IMR-90 (cell line): ENCODE measurements at regions not wholly inside any gene's neighbourhood (a gene's known extent, or its start where the extent isn't known, plus 50 kb on each side); places are given as distances from the start of the nearest gene placed in this dataset.

ENCODE experiments used
- ATAC-seq: fragments of 200-7000 bp; cut with Tn5 transposase; 2 replicates; pipeline ENCODE4 v1.9.1; 2020; ENCODE audit warnings: low read depth, mild to moderate bottlenecking, moderate library complexity
- BruUV-seq: library from RNA; stranded (reverse); fragments of 400-500 nt; replicated peaks from 2 replicates; lab custom pipeline; 2021; lab: Mats Ljungman, UMichigan
- CTCF ChIA-PET: fragments of 300-600 bp; formaldehyde crosslinking; extraction: SDS; loops from one replicate; lab custom pipeline; 2021; ENCODE audit warnings: antibody characterized with exemption; lab: Yijun Ruan, JAX
- POLR2A ChIA-PET: fragments of 300-600 bp; sonication (Branson Sonifier 250); formaldehyde crosslinking; loops from one replicate; lab custom pipeline; 2022; ENCODE audit warnings: antibody characterized with exemption; ENCODE audit not compliant: unreplicated experiment; lab: Charles Lee
- DNase-seq: peaks from one replicate; pipeline ENCODE4 v3.0.0; 2013
- H2AFZ ChIP-seq: replicated peaks from 2 replicates; pipeline ENCODE3; 2013; ENCODE audit warnings: low read length, mild to moderate bottlenecking; ENCODE audit not compliant: poor library complexity
- H2AK5ac ChIP-seq: 2 replicates; pipeline ENCODE4 v1.6.1; 2013; ENCODE audit warnings: low read depth, low read length, inconsistent platforms
- H2AK9ac ChIP-seq: replicated peaks from 2 replicates; pipeline ENCODE3; 2013; ENCODE audit warnings: mild to moderate bottlenecking, low read depth, low read length, moderate library complexity; ENCODE audit not compliant: poor library complexity
- H2BK120ac ChIP-seq: 2 replicates; pipeline ENCODE4 v1.6.1; 2013; ENCODE audit warnings: low read depth, low read length, inconsistent platforms
- H2BK15ac ChIP-seq: 3 replicates; pipeline ENCODE4 v1.6.1; 2013; ENCODE audit warnings: low read depth, low read length, inconsistent platforms
- H2BK20ac ChIP-seq: 2 replicates; pipeline ENCODE4 v1.6.1; 2013; ENCODE audit warnings: low read depth, mild to moderate bottlenecking, inconsistent platforms, low read length, moderate library complexity
- H2BK5ac ChIP-seq: 2 replicates; pipeline ENCODE4 v1.6.1; 2013; ENCODE audit warnings: mild to moderate bottlenecking, low read depth, low read length, inconsistent platforms; ENCODE audit not compliant: poor library complexity, severe bottlenecking
- H3K14ac ChIP-seq: replicated peaks from 2 replicates; pipeline ENCODE4 v1.6.1; 2013; ENCODE audit warnings: low read depth, low read length, inconsistent platforms
- H3K18ac ChIP-seq: 2 replicates; pipeline ENCODE4 v1.6.1; 2013; ENCODE audit warnings: low read depth, low read length, control low read depth
- H3K23ac ChIP-seq: 2 replicates; pipeline ENCODE4 v1.6.1; 2013; ENCODE audit warnings: low read depth, low read length, inconsistent platforms
- H3K27ac ChIP-seq: 2 replicates; pipeline ENCODE4 v1.5.1; 2013; ENCODE audit warnings: mild to moderate bottlenecking, control low read depth, low read length; ENCODE audit not compliant: insufficient read depth
- H3K27me3 ChIP-seq: 2 replicates; pipeline ENCODE4 v1.6.1; 2013; ENCODE audit warnings: low read length; ENCODE audit not compliant: control insufficient read depth, insufficient read depth
- H3K36me3 ChIP-seq: 2 replicates; pipeline ENCODE4 v1.6.1; 2013; ENCODE audit warnings: low read length, mixed read lengths; ENCODE audit not compliant: control insufficient read depth, insufficient read depth
- H3K4ac ChIP-seq: 2 replicates; pipeline ENCODE4 v1.6.1; 2013; ENCODE audit warnings: low read depth, low read length, inconsistent platforms
- H3K4me1 ChIP-seq: 2 replicates; pipeline ENCODE4 v1.6.1; 2013; ENCODE audit warnings: low read length, mixed read lengths; ENCODE audit not compliant: control insufficient read depth, insufficient read depth
- H3K4me2 ChIP-seq: 2 replicates; pipeline ENCODE4 v1.6.1; 2013; ENCODE audit warnings: low read depth, mild to moderate bottlenecking, control low read depth, low read length, moderate library complexity
- H3K4me3 ChIP-seq: 2 replicates; pipeline ENCODE4 v1.5.1; 2013; ENCODE audit warnings: low read depth, mild to moderate bottlenecking, control low read depth, low read length, moderate library complexity; ENCODE audit not compliant: insufficient read depth
- H3K56ac ChIP-seq: 2 replicates; pipeline ENCODE4 v1.6.1; 2013; ENCODE audit warnings: low read length, inconsistent platforms; ENCODE audit not compliant: insufficient read depth; ENCODE audit errors: extremely low read depth
- H3K79me1 ChIP-seq, 2 experiments: 2 replicates each; pipeline ENCODE4 v1.6.1; 2013; ENCODE audit warnings: low read length in 2 of 2, inconsistent platforms in 1 of 2, low read depth in 1 of 2
- H3K9ac ChIP-seq: 2 replicates; pipeline ENCODE4 v1.6.1; 2013; ENCODE audit warnings: low read depth, low read length, control low read depth
- H3K9me1 ChIP-seq: 2 replicates; pipeline ENCODE4 v1.6.1; 2013; ENCODE audit warnings: low read length, inconsistent platforms; ENCODE audit not compliant: insufficient read depth
- H3K9me3 ChIP-seq: 2 replicates; pipeline ENCODE4 v1.6.1; 2013; ENCODE audit warnings: low read length; ENCODE audit not compliant: control insufficient read depth, insufficient read depth
- H4K20me1 ChIP-seq: 2 replicates; pipeline ENCODE4 v1.6.1; 2013; ENCODE audit warnings: low read length, inconsistent platforms; ENCODE audit not compliant: insufficient read depth
- H4K5ac ChIP-seq: 2 replicates; pipeline ENCODE4 v1.6.1; 2013; ENCODE audit warnings: mild to moderate bottlenecking, low read depth, low read length, control low read depth
- H4K8ac ChIP-seq, 2 experiments: 2 replicates each; pipeline ENCODE4 v1.6.1; 2013; ENCODE audit warnings: low read depth in 2 of 2, low read length in 2 of 2, control low read depth in 1 of 2, inconsistent platforms in 1 of 2
- H4K91ac ChIP-seq: 2 replicates; pipeline ENCODE4 v1.6.1; 2013; ENCODE audit warnings: low read depth, low read length, inconsistent platforms; ENCODE audit not compliant: insufficient read depth
- BHLHE40 ChIP-seq: fragments of 150-350 bp; IDR thresholded peaks from 2 replicates; pipeline ENCODE4 v1.6.1; 2016; ENCODE audit warnings: mild to moderate bottlenecking, low read depth, low read length
- CEBPB ChIP-seq: IDR thresholded peaks from 2 replicates; pipeline ENCODE4 v1.6.1; 2012; ENCODE audit warnings: low read depth, low read length, improper control_type of control experiment
- CTCF ChIP-seq: conservative IDR thresholded peaks from 2 replicates; pipeline ENCODE4 v1.5.1; 2012; ENCODE audit warnings: mild to moderate bottlenecking, low read depth, low read length, improper control_type of control experiment
- ELK1 ChIP-seq: fragments of 150-350 bp; IDR thresholded peaks from 2 replicates; pipeline ENCODE4 v1.6.1; 2016; ENCODE audit warnings: low read depth, mild to moderate bottlenecking, low read length, moderate library complexity, borderline replicate concordance
- MAFK ChIP-seq: IDR thresholded peaks from 2 replicates; pipeline ENCODE4 v1.6.1; 2012; ENCODE audit warnings: low read depth, low read length, improper control_type of control experiment
- MXI1 ChIP-seq: IDR thresholded peaks from 2 replicates; pipeline ENCODE4 v1.6.1; 2012; ENCODE audit warnings: low read depth, mild to moderate bottlenecking, low read length, moderate library complexity, borderline replicate concordance
- NFE2L2 ChIP-seq: fragments of 150-350 bp; IDR thresholded peaks from 2 replicates; pipeline ENCODE4 v1.6.1; 2016; ENCODE audit warnings: low read depth, mild to moderate bottlenecking, low read length
- RFX5 ChIP-seq: IDR thresholded peaks from 2 replicates; pipeline ENCODE4 v1.8.0; 2012; ENCODE audit warnings: low read depth, mild to moderate bottlenecking, low read length, moderate library complexity
- SMC3 ChIP-seq: fragments of 150-350 bp; IDR thresholded peaks from 2 replicates; pipeline ENCODE4 v1.6.1; 2016; ENCODE audit warnings: low read depth, mild to moderate bottlenecking, antibody characterized with exemption, low read length, moderate library complexity
- USF2 ChIP-seq: fragments of 150-350 bp; IDR thresholded peaks from 2 replicates; pipeline ENCODE4 v1.6.1; 2017; ENCODE audit warnings: mild to moderate bottlenecking, antibody characterized with exemption, low read length, low read depth
- WGBS, 2 experiments: methylation state at CpG; one replicate each; pipeline versions ENCODE4 v1.1.5 to v1.1.7; 2013; ENCODE audit warnings: missing lambda C conversion rate in 2 of 2; ENCODE audit not compliant: insufficient read length in 1 of 2; ENCODE audit errors: extremely low coverage in 2 of 2; 5-methylcytosine and 5-hydroxymethylcytosine counted together
- dilution Hi-C: fragments of 300-500 bp; cut with HindIII; formaldehyde crosslinking; loops from one replicate; pipeline ENCODE4 v1.14.3; 2018; ENCODE audit warnings: low sequenced_read_pairs; ENCODE audit not compliant: unreplicated experiment
- in situ Hi-C: fragments of 300-500 bp; cut with MboI; formaldehyde crosslinking; loops from 3 replicates; pipeline ENCODE4 v1.14.3; 2019; ENCODE audit warnings: low sequenced_read_pairs, inconsistent platforms, mixed read lengths
- intact Hi-C: fragments of 100-400 bp; cut with micrococcal nuclease; formaldehyde crosslinking; loops from 2 replicates; pipeline ENCODE4 v1.10.0; 2022

- Histone ChIP-seq H2AFZ (no peak overlapping the region), H2AK5ac (no peak overlapping the region), H3K9me1 (no peaks in the 10 kb centered on the region), H4K91ac (no peak overlapping the region), H3K36me3 (no peaks in the 10 kb centered on the region), H3K27me3 (no peaks in the 10 kb centered on the region), H2BK120ac (no peak overlapping the region), H3K9ac (no peak overlapping the region), H3K18ac (no peak overlapping the region), H3K4me2 (no peak overlapping the region), H3K9me3 (no peaks in the 10 kb centered on the region), H3K27ac (no peak overlapping the region), H4K8ac (no peak overlapping the region), H3K79me1 (no peaks in the 10 kb centered on the region), H4K5ac (no peak overlapping the region), H2BK5ac (no peak overlapping the region), H2BK20ac (no peak overlapping the region), H3K4ac (no peak overlapping the region), H3K4me1 (no peaks in the 10 kb centered on the region), H3K4me3 (no peak overlapping the region), H3K56ac (no peak overlapping the region), H3K14ac (no peak overlapping the region), H4K20me1 (no peaks in the 10 kb centered on the region), H2AK9ac (no peak overlapping the region), H3K23ac (no peak overlapping the region), H2BK15ac (no peak overlapping the region)
- no peak for TF ChIP-seq MXI1
- no peak for TF ChIP-seq SMC3
- TF ChIP-seq NFE2L2 = no peak
- no peak for TF ChIP-seq ELK1
- TF ChIP-seq BHLHE40 = no peak
- no peak for TF ChIP-seq CEBPB
- TF ChIP-seq RFX5 = no peak
- TF ChIP-seq MAFK = no peak
- TF ChIP-seq USF2 = no peak
- TF ChIP-seq CTCF = no peak
- intact Hi-C loops (no loop called here), dilution Hi-C loops (no loop called here), in situ Hi-C loops (no loop called here)
- no peak for DNase-seq
- ChIA-PET POLR2A (no interaction called here), CTCF (no interaction called here)
- BruUV-seq = no TSS peak
- WGBS, 2 experiments = no CpG with 5 or more reads among the region's 2 CpGs
- no peak for ATAC-seq
These were observed 198.7 kb upstream of the TBC1D5 start for GRCh38 chr3:17941152-17941551.
